Panc1 (cell line): ENCODE measurements at regions not wholly inside any gene's neighbourhood (a gene's known extent, or its start where the extent isn't known, plus 50 kb on each side); places are given as distances from the start of the nearest gene placed in this dataset.
"Not testable (repeated sequence)": the region's sequence is repeated elsewhere in the genome, so short reads cannot be mapped to it uniquely, and the experiment has no call there.

Experiments
- ATAC-seq: fragments of 200-7000 bp; cut with Tn5 transposase; 2 replicates; pipeline ENCODE4 v1.9.1; 2020; ENCODE audit warnings: mild to moderate bottlenecking, moderate library complexity
- BruUV-seq: library from RNA; stranded (reverse); fragments of 400-500 nt; replicated peaks from 2 replicates; lab custom pipeline; 2021; lab: Mats Ljungman, UMichigan
- CTCF ChIA-PET: fragments of 300-600 bp; sonication (Branson Sonifier 250); formaldehyde crosslinking; loops from one replicate; lab custom pipeline; 2022; ENCODE audit warnings: antibody characterized with exemption; lab: Charles Lee
- POLR2A ChIA-PET: fragments of 300-600 bp; sonication (Branson Sonifier 250); formaldehyde crosslinking; loops from one replicate; lab custom pipeline; 2022; ENCODE audit warnings: antibody characterized with exemption; lab: Charles Lee
- DNase-seq: peaks from one replicate; pipeline ENCODE4 v3.0.0-alpha.2; 2010; ENCODE audit warnings: low read depth, low spot score
- H3K27ac ChIP-seq: 2 replicates; pipeline ENCODE4 v1.5.1; 2011; ENCODE audit warnings: mild to moderate bottlenecking, low read length, inconsistent platforms
- H3K27me3 ChIP-seq: fragments of 200-500 bp; sonication (Bioruptor generic); 2 replicates; pipeline ENCODE4 v1.6.0; 2014; ENCODE audit warnings: low read length, inconsistent platforms; ENCODE audit not compliant: control insufficient read depth, insufficient read depth
- H3K36me3 ChIP-seq: fragments of 200-500 bp; sonication (Bioruptor generic); 2 replicates; pipeline ENCODE4 v1.5.1; 2014; ENCODE audit warnings: inconsistent platforms, mild to moderate bottlenecking, low read length, moderate library complexity; ENCODE audit not compliant: control insufficient read depth, insufficient read depth
- H3K4me1 ChIP-seq: 2 replicates; pipeline ENCODE4 v1.5.1; 2011; ENCODE audit warnings: inconsistent platforms, mild to moderate bottlenecking, low read length, moderate library complexity; ENCODE audit not compliant: control insufficient read depth, insufficient read depth
- H3K4me3 ChIP-seq, 2 experiments: 2 replicates each; pipeline ENCODE4 v1.5.1; 2011 to 2012; ENCODE audit warnings: low read depth in 2 of 2, low read length in 2 of 2, mild to moderate bottlenecking in 2 of 2, inconsistent platforms in 1 of 2, moderate library complexity in 1 of 2
- H3K9me3 ChIP-seq: fragments of 200-500 bp; sonication (Bioruptor generic); 2 replicates; pipeline ENCODE4 v1.5.1; 2014; ENCODE audit warnings: low read depth, mild to moderate bottlenecking, inconsistent platforms, low read length, moderate library complexity; ENCODE audit not compliant: control insufficient read depth, insufficient read depth
- POLR2AphosphoS5 ChIP-seq: IDR thresholded peaks from 2 replicates; pipeline ENCODE4 v1.6.1; 2012; ENCODE audit warnings: mild to moderate bottlenecking, low read depth, low read length, moderate library complexity
- REST ChIP-seq, 2 experiments: IDR thresholded peaks; 2 replicates each; pipeline ENCODE4 v1.6.1; 2011 to 2012; ENCODE audit warnings: low read depth in 2 of 2, control low read depth in 1 of 2, low read length in 1 of 2, mild to moderate bottlenecking in 1 of 2, moderate library complexity in 1 of 2; ENCODE audit not compliant: insufficient read depth in 1 of 2
- SIN3A ChIP-seq: IDR thresholded peaks from 2 replicates; pipeline ENCODE4 v1.6.1; 2012; ENCODE audit warnings: low read depth, mild to moderate bottlenecking, low read length, moderate library complexity, borderline replicate concordance; ENCODE audit not compliant: insufficient read depth
- TCF7L2 ChIP-seq: IDR thresholded peaks from 2 replicates; pipeline ENCODE4 v1.6.1; 2011; ENCODE audit warnings: mild to moderate bottlenecking, low read depth, low read length, inconsistent platforms
- in situ Hi-C: cut with HindIII; loops from 2 replicates; pipeline ENCODE4 v1.10.0; 2016; ENCODE audit warnings: low sequenced_read_pairs, low pct_unique_long_range_greater_than_20kb
- intact Hi-C: fragments of 100-400 bp; cut with micrococcal nuclease; formaldehyde crosslinking; loops from one replicate; pipeline ENCODE4 v1.10.0; 2022; ENCODE audit not compliant: unreplicated experiment
- TF ChIP-seq, protein P1 (sequence below): fragments of 450-650 bp; IDR thresholded peaks from 2 replicates; pipeline ENCODE4 v1.5.1; 2017; ENCODE audit warnings: mild to moderate bottlenecking

GRCh38 chr20:48035961-48036731 lies 250.9 kb upstream of the SULF2 start:
- BruUV-seq = no TSS peak
- CTCF ChIA-PET = no interaction called here
- POLR2A ChIA-PET = interaction anchor here (0.6 kb wide), 1 partner anchor 748 kb away, joined by 4 read pairs; no protein-coding TSS in a partner anchor

GRCh38 chr20:48034751-48035150 lies 249.5 kb upstream of the SULF2 start:
- Histone ChIP-seq H3K36me3 (no peaks in the 10 kb centered on the region), H3K27ac (no peak overlapping the region), H3K9me3 (no peaks in the 10 kb centered on the region), H3K4me3 (no peak overlapping the region), H3K27me3 (0 out of 2 replicates have a peak, but pooled peaks cover 2% of the 10 kb centered on the region), H3K4me1 (no peaks in the 10 kb centered on the region)
- ChIA-PET POLR2A (no interaction called here), CTCF (no interaction called here)
- DNase-seq (no peak), ATAC-seq (no peak)
- BruUV-seq = no TSS peak
- TF ChIP-seq POLR2AphosphoS5 (no peak), TCF7L2 (no peak), REST (IDR thresholded peaks at IDR 0.05; ENCODE audit: insufficient read depth in 1 of 2, low read depth in 2 of 2, low read length in 1 of 2) (no peak), SIN3A (no peak)
- TF ChIP-seq, protein P1, sequence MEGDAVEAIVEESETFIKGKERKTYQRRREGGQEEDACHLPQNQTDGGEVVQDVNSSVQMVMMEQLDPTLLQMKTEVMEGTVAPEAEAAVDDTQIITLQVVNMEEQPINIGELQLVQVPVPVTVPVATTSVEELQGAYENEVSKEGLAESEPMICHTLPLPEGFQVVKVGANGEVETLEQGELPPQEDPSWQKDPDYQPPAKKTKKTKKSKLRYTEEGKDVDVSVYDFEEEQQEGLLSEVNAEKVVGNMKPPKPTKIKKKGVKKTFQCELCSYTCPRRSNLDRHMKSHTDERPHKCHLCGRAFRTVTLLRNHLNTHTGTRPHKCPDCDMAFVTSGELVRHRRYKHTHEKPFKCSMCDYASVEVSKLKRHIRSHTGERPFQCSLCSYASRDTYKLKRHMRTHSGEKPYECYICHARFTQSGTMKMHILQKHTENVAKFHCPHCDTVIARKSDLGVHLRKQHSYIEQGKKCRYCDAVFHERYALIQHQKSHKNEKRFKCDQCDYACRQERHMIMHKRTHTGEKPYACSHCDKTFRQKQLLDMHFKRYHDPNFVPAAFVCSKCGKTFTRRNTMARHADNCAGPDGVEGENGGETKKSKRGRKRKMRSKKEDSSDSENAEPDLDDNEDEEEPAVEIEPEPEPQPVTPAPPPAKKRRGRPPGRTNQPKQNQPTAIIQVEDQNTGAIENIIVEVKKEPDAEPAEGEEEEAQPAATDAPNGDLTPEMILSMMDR = no peak
- in situ Hi-C loops = no loop called here
- intact Hi-C loops = no loop called here

More at GRCh38 chr20:48035961-48036731, 250.9 kb upstream of the SULF2 start:
- Histone ChIP-seq H3K36me3 (no peaks in the 10 kb centered on the region), H3K27me3 (0 out of 2 replicates have a peak, but pooled peaks cover 2% of the 10 kb centered on the region), H3K27ac (no peak overlapping the region), H3K4me3 (no peak overlapping the region), H3K9me3 (no peaks in the 10 kb centered on the region), H3K4me1 (no peaks in the 10 kb centered on the region)
- in situ Hi-C loops = no loop called here
- ATAC-seq (no peak), DNase-seq (no peak)
- TF ChIP-seq POLR2AphosphoS5 (no peak), REST (IDR thresholded peaks at IDR 0.05; ENCODE audit: insufficient read depth in 1 of 2, low read depth in 2 of 2, low read length in 1 of 2) (no peak), SIN3A (no peak), TCF7L2 (no peak)
- TF ChIP-seq, protein P1 = no peak
- intact Hi-C loops = no loop called here

- H3K27ac ChIP-seq, H3K4me1 ChIP-seq, CTCF ChIA-PET, DNase-seq, BruUV-seq, H3K36me3 ChIP-seq, in situ Hi-C loops, intact Hi-C loops, H3K4me3 ChIP-seq, H3K27me3 ChIP-seq, ATAC-seq, POLR2A ChIA-PET, H3K9me3 ChIP-seq: not testable (repeated sequence)
Measured at GRCh38 chr20:48033005-48033404, 247.7 kb upstream of the SULF2 start.
